T-cell (primary cell): ENCODE measurements at regions not wholly inside any gene's neighbourhood (a gene's known extent, or its start where the extent isn't known, plus 50 kb on each side); places are given as distances from the start of the nearest gene placed in this dataset.

Experiments used
- ATAC-seq, 4 experiments: fragments of 200-7000 bp in 3 of 4; fragments of 150-1000 bp in 1 of 4; cut with Tn5 transposase; replicated peaks in 1 of 4; 1 replicate in 3 of 4; 2 replicates in 1 of 4; pipeline ENCODE4 v1.10.0; 2021; ENCODE audit warnings: moderate library complexity in 3 of 4, mild to moderate bottlenecking in 2 of 4, moderate number of reproducible peaks in 1 of 4
- CTCF ChIA-PET, 2 donors: fragments of 300-600 bp; sonication (Branson Sonifier 250); formaldehyde crosslinking; loops; one replicate each; lab custom pipeline; 2022; ENCODE audit warnings: antibody characterized with exemption in 2 of 2; lab: Charles Lee
- POLR2A ChIA-PET, 2 donors: fragments of 300-600 bp; sonication (Branson Sonifier 250); formaldehyde crosslinking; loops; one replicate each; lab custom pipeline; 2022; ENCODE audit warnings: antibody characterized with exemption in 2 of 2; lab: Charles Lee
- DNase-seq, 35 experiments: peaks; one replicate each; pipeline versions ENCODE4 v3.0.0 to v3.0.0-alpha.2; 2013 to 2023
- H3K27ac ChIP-seq: one replicate; pipeline ENCODE4 v1.5.1; 2013; ENCODE audit warnings: low read length
- H3K27me3 ChIP-seq, 2 experiments: replicated peaks in 1 of 2; 1 replicate in 1 of 2; 2 replicates in 1 of 2; pipeline versions ENCODE4 v1.6.1 to v1.7.0; 2013; ENCODE audit warnings: low read length in 1 of 2, mixed read lengths in 1 of 2; ENCODE audit not compliant: control insufficient read depth in 2 of 2, insufficient read depth in 2 of 2; ENCODE audit errors: extremely low read depth in 1 of 2
- H3K36me3 ChIP-seq, 2 donors: 1 replicate in 1 of 2; 2 replicates in 1 of 2; pipeline versions ENCODE4 v1.6.1 to v1.7.0; 2013; ENCODE audit warnings: low read length in 1 of 2; ENCODE audit not compliant: control insufficient read depth in 2 of 2, insufficient read depth in 1 of 2; ENCODE audit errors: extremely low read depth in 1 of 2
- H3K4me1 ChIP-seq, 2 experiments: 1 replicate in 1 of 2; 2 replicates in 1 of 2; pipeline versions ENCODE4 v1.6.1 to v1.7.0; 2013; ENCODE audit warnings: low read length in 2 of 2, mixed read lengths in 1 of 2; ENCODE audit not compliant: insufficient read depth in 2 of 2, control insufficient read depth in 1 of 2; ENCODE audit errors: extremely low read depth in 1 of 2
- H3K4me3 ChIP-seq, 2 donors: 1 replicate in 1 of 2; 2 replicates in 1 of 2; pipeline versions ENCODE4 v1.5.1 to v1.7.0; 2013; ENCODE audit warnings: mild to moderate bottlenecking in 2 of 2, low read length in 1 of 2, moderate library complexity in 1 of 2; ENCODE audit not compliant: control insufficient read depth in 1 of 2; ENCODE audit errors: extremely low read depth in 1 of 2
- H3K9me3 ChIP-seq: 2 replicates; pipeline ENCODE4 v1.7.0; 2013
- H3K27ac Mint-ChIP-seq, 2 donors: one replicate each; pipeline ENCODE4 v1.8.0; 2020 to 2021; ENCODE audit warnings: mild to moderate bottlenecking in 2 of 2, mixed read lengths in 2 of 2
- H3K27me3 Mint-ChIP-seq, 2 donors: one replicate each; pipeline ENCODE4 v1.8.0; 2021 to 2022; ENCODE audit warnings: mixed read lengths in 2 of 2
- H3K36me3 Mint-ChIP-seq: one replicate; pipeline ENCODE4 v1.8.0; 2021; ENCODE audit warnings: mixed read lengths
- H3K4me1 Mint-ChIP-seq, 3 donors: one replicate each; pipeline ENCODE4 v1.8.0; 2020 to 2022; ENCODE audit warnings: mixed read lengths in 3 of 3, mild to moderate bottlenecking in 1 of 3
- H3K4me3 Mint-ChIP-seq, 3 donors: one replicate each; pipeline ENCODE4 v1.8.0; 2020 to 2022; ENCODE audit warnings: mild to moderate bottlenecking in 3 of 3, mixed read lengths in 3 of 3, moderate library complexity in 3 of 3
- H3K9me3 Mint-ChIP-seq, 3 donors: one replicate each; pipeline ENCODE4 v1.8.0; 2020 to 2022; ENCODE audit warnings: mixed read lengths in 3 of 3
- WGBS: methylation state at CpG from one replicate; pipeline ENCODE4 v1.1.5; 2013; ENCODE audit warnings: missing lambda C conversion rate; ENCODE audit not compliant: insufficient coverage; 5-methylcytosine and 5-hydroxymethylcytosine counted together

DNA sequence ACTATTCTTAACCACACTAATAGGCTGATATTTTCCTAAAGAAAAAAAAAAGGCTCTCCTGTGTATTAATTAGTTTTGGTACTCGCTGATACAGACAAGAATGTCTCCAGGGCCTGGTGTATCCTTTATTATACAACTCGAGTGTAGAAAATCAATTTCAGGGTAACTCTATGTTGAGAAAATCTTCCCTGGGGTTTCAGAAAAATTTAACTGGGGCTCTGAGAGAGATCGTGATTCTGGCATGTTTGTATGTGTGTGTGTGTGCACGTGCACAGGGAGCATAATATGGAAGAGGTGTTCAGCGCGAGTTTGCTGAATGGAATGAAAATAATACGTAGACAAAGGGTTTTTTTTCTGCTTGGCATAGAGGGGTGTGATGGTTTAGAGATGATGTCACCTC lies 496.8 kb downstream of the GPAM start:
- no peak for ATAC-seq

GRCh38 chr10:111698711-111699110 lies 484.9 kb downstream of the GPAM start:
- WGBS, result 78% methylated on average over 1 of the region's 2 CpGs
- POLR2A ChIA-PET, result no interaction called here

More for the DNA sequence above, 496.8 kb downstream of the GPAM start:
- no peak overlapping the region for H3K4me3 Mint-ChIP-seq
- DNase-seq, result no peak
- WGBS, result 75% methylated on average over 2 of the region's 7 CpGs
- no peaks in the 10 kb centered on the region for H3K36me3 Mint-ChIP-seq
- Histone ChIP-seq H3K4me1 (no peaks in the 10 kb centered on the region), H3K9me3 (no peaks in the 10 kb centered on the region), H3K27ac (no peak overlapping the region), H3K36me3 (no peaks in the 10 kb centered on the region), H3K4me3 (no peak overlapping the region), H3K27me3 (no peaks in the 10 kb centered on the region)
- no peaks in the 10 kb centered on the region for H3K27me3 Mint-ChIP-seq
- peaks cover 0 to 3% (median 0%) of the 10 kb centered on the region in 3 donors for H3K9me3 Mint-ChIP-seq
- no peak overlapping the region for H3K27ac Mint-ChIP-seq
- ChIA-PET POLR2A (no interaction called here), CTCF (no interaction called here)
- no peaks in the 10 kb centered on the region for H3K4me1 Mint-ChIP-seq

DNA sequence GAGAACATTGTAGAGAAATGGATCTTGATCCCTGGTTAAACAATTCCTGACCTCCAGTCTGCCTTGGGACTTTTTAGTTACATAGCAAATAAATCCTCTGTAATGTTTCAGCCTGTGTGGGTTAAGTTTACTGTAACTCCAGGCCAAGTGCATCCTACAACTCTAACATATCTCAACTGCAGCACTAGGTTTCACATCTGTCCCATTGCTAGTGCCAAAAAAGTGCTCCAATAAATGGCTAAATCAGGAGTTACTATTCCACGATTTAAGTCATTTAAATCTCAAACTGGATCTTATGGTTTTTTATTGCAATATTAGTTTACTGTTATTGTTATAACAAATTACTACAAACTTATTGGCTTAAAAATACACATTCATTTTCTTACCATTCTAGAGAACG lies 479.6 kb downstream of the GPAM start:
- H3K9me3 Mint-ChIP-seq, result no peaks in the 10 kb centered on the region
- WGBS, result no CpG with 5 or more reads among the region's 2 CpGs
- no peak for ATAC-seq

More at GRCh38 chr10:111698711-111699110, 484.9 kb downstream of the GPAM start:
- no peaks in the 10 kb centered on the region for H3K4me1 ChIP-seq
- ATAC-seq (no peak), DNase-seq (no peak)
- no peaks in the 10 kb centered on the region for H3K9me3 ChIP-seq
- Mint-ChIP-seq H3K27me3 (no peaks in the 10 kb centered on the region), H3K27ac (no peak overlapping the region), H3K4me3 (no peak overlapping the region), H3K4me1 (no peaks in the 10 kb centered on the region), H3K36me3 (no peaks in the 10 kb centered on the region), H3K9me3 (no peaks in the 10 kb centered on the region)
- H3K4me3 ChIP-seq, result no peak overlapping the region
- no peaks in the 10 kb centered on the region for H3K36me3 ChIP-seq
- H3K27me3 ChIP-seq, result no peaks in the 10 kb centered on the region
- no peak overlapping the region for H3K27ac ChIP-seq
- CTCF ChIA-PET, result no interaction called here

GRCh38 chr10:111705021-111705420 lies 478.5 kb downstream of the GPAM start:
- no peak overlapping the region for H3K27ac ChIP-seq
- no peaks in the 10 kb centered on the region for H3K36me3 ChIP-seq
- no peak overlapping the region for H3K4me3 ChIP-seq
- ATAC-seq (no peak), DNase-seq (no peak)
- no peaks in the 10 kb centered on the region for H3K27me3 ChIP-seq
- H3K4me3 Mint-ChIP-seq, result no peak overlapping the region
- no peaks in the 10 kb centered on the region for H3K27me3 Mint-ChIP-seq
- ChIA-PET CTCF (no interaction called here), POLR2A (no interaction called here)
- WGBS, result 100% methylated on average over 1 of the region's 2 CpGs
- no peaks in the 10 kb centered on the region for H3K9me3 ChIP-seq
- peaks cover 0 to 3% (median 0%) of the 10 kb centered on the region in 3 donors for H3K9me3 Mint-ChIP-seq
- H3K4me1 ChIP-seq, result no peaks in the 10 kb centered on the region
- H3K27ac Mint-ChIP-seq, result no peak overlapping the region
- no peaks in the 10 kb centered on the region for H3K4me1 Mint-ChIP-seq
- no peaks in the 10 kb centered on the region for H3K36me3 Mint-ChIP-seq

More for the DNA sequence above, 479.6 kb downstream of the GPAM start:
- H3K9me3 ChIP-seq, result no peaks in the 10 kb centered on the region
- Mint-ChIP-seq H3K27me3 (no peaks in the 10 kb centered on the region), H3K4me3 (no peak overlapping the region), H3K36me3 (no peaks in the 10 kb centered on the region), H3K4me1 (no peaks in the 10 kb centered on the region), H3K27ac (no peak overlapping the region)
- no peaks in the 10 kb centered on the region for H3K27me3 ChIP-seq
- H3K4me3 ChIP-seq, result no peak overlapping the region
- POLR2A ChIA-PET, result no interaction called here
- H3K36me3 ChIP-seq, result no peaks in the 10 kb centered on the region
- CTCF ChIA-PET, result no interaction called here
- no peak for DNase-seq
- H3K4me1 ChIP-seq, result no peaks in the 10 kb centered on the region
- H3K27ac ChIP-seq, result no peak overlapping the region

DNA sequence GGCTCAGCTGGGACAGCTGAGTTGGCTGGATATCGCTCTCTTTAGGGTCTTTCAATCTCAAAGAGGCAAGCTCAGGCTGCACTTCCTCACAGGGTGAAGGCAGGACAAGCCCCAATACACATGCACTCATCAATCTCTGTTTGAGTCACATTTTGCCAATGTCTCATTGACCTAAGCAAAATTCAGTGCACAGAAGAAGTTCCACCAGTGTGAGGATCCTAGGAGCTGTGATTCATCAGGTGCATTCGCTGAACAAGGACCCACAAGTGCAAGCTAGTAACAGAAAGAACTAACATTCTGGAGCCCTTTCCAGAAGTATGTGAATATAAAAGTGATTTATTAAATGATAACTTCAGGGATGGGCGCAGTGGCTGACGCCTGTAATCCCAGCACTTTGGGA lies 477.2 kb downstream of the GPAM start:
- no peaks in the 10 kb centered on the region for H3K9me3 ChIP-seq
- Mint-ChIP-seq H3K27me3 (no peaks in the 10 kb centered on the region), H3K36me3 (no peaks in the 10 kb centered on the region), H3K27ac (no peak overlapping the region), H3K9me3 (peaks cover 0 to 3% (median 0%) of the 10 kb centered on the region in 3 donors), H3K4me3 (no peak overlapping the region), H3K4me1 (no peaks in the 10 kb centered on the region)
- no peak overlapping the region for H3K27ac ChIP-seq
- no peaks in the 10 kb centered on the region for H3K4me1 ChIP-seq
- 72% methylated on average over 2 of the region's 4 CpGs for WGBS
- CTCF ChIA-PET, result no interaction called here
- ATAC-seq (no peak), DNase-seq (no peak)
- H3K36me3 ChIP-seq, result no peaks in the 10 kb centered on the region
- H3K27me3 ChIP-seq, result no peaks in the 10 kb centered on the region
- no peak overlapping the region for H3K4me3 ChIP-seq
- POLR2A ChIA-PET, result no interaction called here

GRCh38 chr10:111707076-111707475 lies 476.5 kb downstream of the GPAM start:
- WGBS, result 71% methylated on average over 1 of the region's 1 CpG
- Histone ChIP-seq H3K36me3 (no peaks in the 10 kb centered on the region), H3K4me1 (no peaks in the 10 kb centered on the region), H3K27ac (no peak overlapping the region), H3K4me3 (no peak overlapping the region), H3K9me3 (no peaks in the 10 kb centered on the region), H3K27me3 (no peaks in the 10 kb centered on the region)
- H3K36me3 Mint-ChIP-seq, result no peaks in the 10 kb centered on the region
- H3K4me1 Mint-ChIP-seq, result no peaks in the 10 kb centered on the region
- DNase-seq (no peak), ATAC-seq (no peak)
- no peaks in the 10 kb centered on the region for H3K27me3 Mint-ChIP-seq
- peaks cover 0 to 3% (median 0%) of the 10 kb centered on the region in 3 donors for H3K9me3 Mint-ChIP-seq
- H3K4me3 Mint-ChIP-seq, result no peak overlapping the region
- ChIA-PET POLR2A (no interaction called here), CTCF (no interaction called here)
- no peak overlapping the region for H3K27ac Mint-ChIP-seq

- DNase-seq (no peak), ATAC-seq (no peak)
- H3K9me3 ChIP-seq, result no peaks in the 10 kb centered on the region
- H3K4me1 ChIP-seq, result no peaks in the 10 kb centered on the region
- Mint-ChIP-seq H3K4me3 (no peak overlapping the region), H3K4me1 (no peaks in the 10 kb centered on the region), H3K27ac (no peak overlapping the region), H3K36me3 (no peaks in the 10 kb centered on the region), H3K27me3 (no peaks in the 10 kb centered on the region), H3K9me3 (peaks cover 0 to 3% (median 0%) of the 10 kb centered on the region in 3 donors)
- ChIA-PET POLR2A (no interaction called here), CTCF (no interaction called here)
- 63% methylated on average over 4 of the region's 4 CpGs for WGBS
- peaks cover 0 to 8% of the 10 kb centered on the region in 2 experiments for H3K27me3 ChIP-seq
- H3K4me3 ChIP-seq, result no peak overlapping the region
- no peaks in the 10 kb centered on the region for H3K36me3 ChIP-seq
- no peak overlapping the region for H3K27ac ChIP-seq
These were observed 474.0 kb downstream of the GPAM start for GRCh38 chr10:111709603-111710002.
